Forelimb muscle (tissue), 1 donor: ENCODE measurements at regions not wholly inside any gene's neighbourhood (a gene's known extent, or its start where the extent isn't known, plus 50 kb on each side); places are given as distances from the start of the nearest gene placed in this dataset.

ENCODE experiments used
- DNase-seq: peaks from one replicate; pipeline ENCODE4 v3.0.0-alpha.2; 2013; ENCODE audit warnings: low read depth

- no peak for DNase-seq
These were observed 1776.3 kb downstream of the STIM2 start for GRCh38 chr4:28636971-28637370.

- DNase-seq: no peak
These were observed 1779.1 kb downstream of the STIM2 start for GRCh38 chr4:28639747-28640146.

- DNase-seq: no peak
These were observed 1794.0 kb downstream of the STIM2 start for GRCh38 chr4:28654618-28655017.

GRCh38 chr4:28665306-28665705 is 1804.7 kb downstream of the STIM2 start:
- DNase-seq: no peak

GRCh38 chr4:28675582-28675981 is 1814.9 kb downstream of the STIM2 start:
- DNase-seq: no peak

- no peak for DNase-seq
These were observed 1817.2 kb downstream of the STIM2 start for GRCh38 chr4:28677808-28678207.

GRCh38 chr4:28682847-28683246 is 1822.2 kb downstream of the STIM2 start:
- DNase-seq: no peak

GRCh38 chr4:28686618-28687017 is 1826.0 kb downstream of the STIM2 start:
- no peak for DNase-seq

GRCh38 chr4:28690890-28691289 is 1830.2 kb downstream of the STIM2 start:
- DNase-seq: no peak

GRCh38 chr4:28702571-28702970 is 1841.9 kb downstream of the STIM2 start:
- no peak for DNase-seq

GRCh38 chr4:28709891-28710290 is 1849.2 kb downstream of the STIM2 start:
- DNase-seq: no peak

- no peak for DNase-seq
These were observed 1862.7 kb downstream of the STIM2 start for GRCh38 chr4:28723371-28723770.

GRCh38 chr4:28724239-28724638 is 1863.6 kb downstream of the STIM2 start:
- DNase-seq: no peak

- no peak for DNase-seq
These were observed 1869.7 kb downstream of the STIM2 start for GRCh38 chr4:28730304-28730703.

GRCh38 chr4:28744066-28744465 is 1883.4 kb downstream of the STIM2 start:
- DNase-seq: no peak

- no peak for DNase-seq
These were observed 1893.7 kb downstream of the STIM2 start for GRCh38 chr4:28754376-28754775.

GRCh38 chr4:28755081-28755480 is 1894.4 kb downstream of the STIM2 start:
- no peak for DNase-seq

GRCh38 chr4:28759064-28759463 is 1898.4 kb downstream of the STIM2 start:
- DNase-seq: no peak

GRCh38 chr4:28760003-28760402 is 1899.4 kb downstream of the STIM2 start:
- no peak for DNase-seq

- DNase-seq: no peak
These were observed 1911.4 kb downstream of the STIM2 start for GRCh38 chr4:28772066-28772465.

GRCh38 chr4:28772788-28773187 is 1912.1 kb downstream of the STIM2 start:
- DNase-seq: no peak

- DNase-seq: no peak
These were observed 1913.7 kb downstream of the STIM2 start for GRCh38 chr4:28774344-28774743.

- no peak for DNase-seq
These were observed 1915.4 kb downstream of the STIM2 start for GRCh38 chr4:28776004-28776403.

- no peak for DNase-seq
These were observed 1923.5 kb downstream of the STIM2 start for GRCh38 chr4:28784188-28784587.

GRCh38 chr4:28787947-28788346 is 1927.3 kb downstream of the STIM2 start:
- DNase-seq: no peak
